GM23338 (cell line): ENCODE measurements at regions not wholly inside any gene's neighbourhood (a gene's known extent, or its start where the extent isn't known, plus 50 kb on each side); places are given as distances from the start of the nearest gene placed in this dataset.

Experiments
- ATAC-seq: fragments of 200-7000 bp; cut with Tn5 transposase; 3 replicates; pipeline ENCODE4 v1.9.1; 2020
- DNase-seq: peaks from one replicate; pipeline ENCODE4 v3.0.0-alpha.2; 2015; ENCODE audit warnings: low spot score
- H2AFZ ChIP-seq: fragments of 200-600 bp; sonication (generic); 2 replicates; pipeline ENCODE4 v1.8.0; 2016; ENCODE audit warnings: antibody characterized with exemption, mild to moderate bottlenecking, moderate library complexity
- H3F3A ChIP-seq: fragments of 200-600 bp; sonication (generic); replicated peaks from 2 replicates; pipeline ENCODE4 v1.8.0; 2017; ENCODE audit warnings: antibody characterized with exemption, mixed run types, low read depth
- H3K27ac ChIP-seq: fragments of 200-600 bp; sonication (generic); 2 replicates; pipeline ENCODE4 v1.6.1; 2016; ENCODE audit warnings: low read depth
- H3K27me3 ChIP-seq: fragments of 200-600 bp; sonication (generic); 2 replicates; pipeline ENCODE4 v1.8.0; 2016; ENCODE audit warnings: mild to moderate bottlenecking, mixed run types, moderate library complexity; ENCODE audit not compliant: insufficient read depth
- H3K36me3 ChIP-seq: fragments of 200-600 bp; sonication (generic); 2 replicates; pipeline ENCODE4 v1.8.0; 2016; ENCODE audit warnings: mild to moderate bottlenecking; ENCODE audit not compliant: insufficient read depth
- H3K4me1 ChIP-seq: fragments of 200-600 bp; sonication (generic); 2 replicates; pipeline ENCODE4 v1.8.0; 2016; ENCODE audit warnings: mild to moderate bottlenecking, moderate library complexity; ENCODE audit not compliant: insufficient read depth
- H3K4me2 ChIP-seq: fragments of 200-600 bp; sonication (generic); 2 replicates; pipeline ENCODE4 v1.7.1; 2017; ENCODE audit warnings: mixed run types
- H3K4me3 ChIP-seq: fragments of 200-600 bp; sonication (generic); 2 replicates; pipeline ENCODE4 v1.6.1; 2016; ENCODE audit warnings: mixed run types
- H3K79me2 ChIP-seq: fragments of 200-600 bp; sonication (generic); replicated peaks from 2 replicates; pipeline ENCODE4 v1.8.0; 2017; ENCODE audit warnings: mild to moderate bottlenecking; ENCODE audit not compliant: insufficient read depth
- H3K9me2 ChIP-seq: fragments of 200-600 bp; sonication (generic); 2 replicates; pipeline ENCODE4 v1.8.0; 2017; ENCODE audit not compliant: insufficient read depth
- H4K20me1 ChIP-seq: fragments of 200-600 bp; sonication (generic); replicated peaks from 2 replicates; pipeline ENCODE4 v1.8.0; 2017; ENCODE audit warnings: mild to moderate bottlenecking; ENCODE audit not compliant: insufficient read depth
- H3K27ac Mint-ChIP-seq: 2 replicates; pipeline ENCODE4 v1.8.0; 2020; ENCODE audit warnings: inconsistent platforms, mild to moderate bottlenecking, moderate library complexity, mixed read lengths
- H3K27me3 Mint-ChIP-seq: 3 replicates; pipeline ENCODE4 v1.8.0; 2022; ENCODE audit warnings: low read depth, mild to moderate bottlenecking, moderate library complexity, mixed read lengths, inconsistent platforms; ENCODE audit not compliant: insufficient read depth, poor library complexity
- H3K36me3 Mint-ChIP-seq: 3 replicates; pipeline ENCODE4 v1.8.0; 2021; ENCODE audit warnings: low read depth, mild to moderate bottlenecking, inconsistent platforms, moderate library complexity, mixed read lengths
- H3K4me1 Mint-ChIP-seq: 3 replicates; pipeline ENCODE4 v1.8.0; 2020; ENCODE audit warnings: mild to moderate bottlenecking, inconsistent platforms, mixed read lengths
- H3K4me3 Mint-ChIP-seq: 3 replicates; pipeline ENCODE4 v1.8.0; 2021; ENCODE audit warnings: moderate library complexity, mild to moderate bottlenecking, inconsistent platforms, mixed read lengths
- H3K9me3 Mint-ChIP-seq: 3 replicates; pipeline ENCODE4 v1.8.0; 2020; ENCODE audit warnings: moderate library complexity, mild to moderate bottlenecking, inconsistent platforms, mixed read lengths
- CREB1 ChIP-seq: fragments of 250-450 bp; sonication (Bioruptor Pico); IDR thresholded peaks from 2 replicates; pipeline ENCODE4 v1.5.0; 2020; ENCODE audit warnings: low read depth, mild to moderate bottlenecking, moderate library complexity
- EZH2phosphoT487 ChIP-seq: fragments of 200-600 bp; sonication (generic); IDR thresholded peaks from one replicate; pipeline ENCODE4 v1.8.1; 2018; ENCODE audit warnings: antibody characterized with exemption; ENCODE audit not compliant: unreplicated experiment
- STAT1 ChIP-seq: IDR thresholded peaks from one replicate; pipeline ENCODE4 v1.6.1; 2016; ENCODE audit warnings: antibody characterized with exemption; ENCODE audit not compliant: unreplicated experiment
- TF ChIP-seq, protein P1 (sequence below): IDR thresholded peaks from 2 replicates; pipeline ENCODE4 v1.6.1; 2016; ENCODE audit warnings: antibody characterized with exemption
- TF ChIP-seq, protein P2 (sequence below), 2 experiments: fragments of 200-600 bp in 1 of 2; sonication (generic) in 1 of 2; conservative IDR thresholded peaks; 2 replicates each; pipeline versions ENCODE4 v1.5.1 to v1.6.1; 2016 to 2017; ENCODE audit warnings: antibody characterized with exemption in 2 of 2, low read depth in 2 of 2, mild to moderate bottlenecking in 2 of 2, moderate library complexity in 1 of 2

DNA sequence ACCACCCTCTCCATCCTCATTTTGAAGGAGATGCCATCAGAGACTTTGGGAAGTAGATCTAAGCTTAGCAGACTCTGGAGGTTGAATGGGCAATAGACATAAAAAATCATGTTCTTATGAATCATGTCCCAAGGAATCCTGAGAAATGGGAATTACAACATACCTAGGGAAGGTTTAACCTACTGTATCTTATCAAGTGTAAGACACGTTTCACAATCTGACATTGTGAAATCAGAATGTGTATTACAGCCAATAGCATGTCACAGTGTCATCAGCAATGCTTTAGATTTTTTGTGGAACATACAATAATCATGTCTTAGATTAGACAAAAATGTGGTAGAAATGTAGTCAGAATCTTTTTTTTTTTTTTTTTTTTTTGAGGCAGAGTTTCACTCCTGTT, 332.4 kb upstream of the TLE3 start:
- no peak overlapping the region for H3K4me3 ChIP-seq
- 0 out of 2 replicates have a peak, but pooled peaks cover 6% of the 10 kb centered on the region for H3K9me2 ChIP-seq
- H3K27me3 ChIP-seq: no peaks in the 10 kb centered on the region
- ATAC-seq (no peak), DNase-seq (no peak)
- H3F3A ChIP-seq: no peaks in the 10 kb centered on the region
- no peak overlapping the region for H3K4me2 ChIP-seq
- no peak overlapping the region for H3K27ac ChIP-seq
- no peak overlapping the region for H2AFZ ChIP-seq
- Mint-ChIP-seq H3K4me3 (no peak overlapping the region), H3K4me1 (peaks cover 15% of the 10 kb centered on the region), H3K9me3 (peaks cover 13% of the 10 kb centered on the region; the same call in 2 of the 3 replicates), H3K27me3 (peaks cover 14% of the 10 kb centered on the region), H3K36me3 (peaks cover 5% of the 10 kb centered on the region; the same call in 1 of the 3 replicates), H3K27ac (no peak overlapping the region)
- no peaks in the 10 kb centered on the region for H3K79me2 ChIP-seq
- no peaks in the 10 kb centered on the region; the same call in 1 of the 2 replicates for H4K20me1 ChIP-seq
- TF ChIP-seq, protein P1, sequence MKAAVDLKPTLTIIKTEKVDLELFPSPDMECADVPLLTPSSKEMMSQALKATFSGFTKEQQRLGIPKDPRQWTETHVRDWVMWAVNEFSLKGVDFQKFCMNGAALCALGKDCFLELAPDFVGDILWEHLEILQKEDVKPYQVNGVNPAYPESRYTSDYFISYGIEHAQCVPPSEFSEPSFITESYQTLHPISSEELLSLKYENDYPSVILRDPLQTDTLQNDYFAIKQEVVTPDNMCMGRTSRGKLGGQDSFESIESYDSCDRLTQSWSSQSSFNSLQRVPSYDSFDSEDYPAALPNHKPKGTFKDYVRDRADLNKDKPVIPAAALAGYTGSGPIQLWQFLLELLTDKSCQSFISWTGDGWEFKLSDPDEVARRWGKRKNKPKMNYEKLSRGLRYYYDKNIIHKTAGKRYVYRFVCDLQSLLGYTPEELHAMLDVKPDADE: no peak
- TF ChIP-seq, protein P2, sequence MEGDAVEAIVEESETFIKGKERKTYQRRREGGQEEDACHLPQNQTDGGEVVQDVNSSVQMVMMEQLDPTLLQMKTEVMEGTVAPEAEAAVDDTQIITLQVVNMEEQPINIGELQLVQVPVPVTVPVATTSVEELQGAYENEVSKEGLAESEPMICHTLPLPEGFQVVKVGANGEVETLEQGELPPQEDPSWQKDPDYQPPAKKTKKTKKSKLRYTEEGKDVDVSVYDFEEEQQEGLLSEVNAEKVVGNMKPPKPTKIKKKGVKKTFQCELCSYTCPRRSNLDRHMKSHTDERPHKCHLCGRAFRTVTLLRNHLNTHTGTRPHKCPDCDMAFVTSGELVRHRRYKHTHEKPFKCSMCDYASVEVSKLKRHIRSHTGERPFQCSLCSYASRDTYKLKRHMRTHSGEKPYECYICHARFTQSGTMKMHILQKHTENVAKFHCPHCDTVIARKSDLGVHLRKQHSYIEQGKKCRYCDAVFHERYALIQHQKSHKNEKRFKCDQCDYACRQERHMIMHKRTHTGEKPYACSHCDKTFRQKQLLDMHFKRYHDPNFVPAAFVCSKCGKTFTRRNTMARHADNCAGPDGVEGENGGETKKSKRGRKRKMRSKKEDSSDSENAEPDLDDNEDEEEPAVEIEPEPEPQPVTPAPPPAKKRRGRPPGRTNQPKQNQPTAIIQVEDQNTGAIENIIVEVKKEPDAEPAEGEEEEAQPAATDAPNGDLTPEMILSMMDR (conservative IDR thresholded peaks at IDR 0.05; ENCODE audit: low read depth in 2 of 2): no peak
- TF ChIP-seq EZH2phosphoT487: no peak
- no peak for TF ChIP-seq CREB1 (CRISPR knock-in tag)
- peaks cover 6% of the 10 kb centered on the region; the same call in 1 of the 2 replicates for H3K4me1 ChIP-seq
- H3K36me3 ChIP-seq: no peaks in the 10 kb centered on the region

DNA sequence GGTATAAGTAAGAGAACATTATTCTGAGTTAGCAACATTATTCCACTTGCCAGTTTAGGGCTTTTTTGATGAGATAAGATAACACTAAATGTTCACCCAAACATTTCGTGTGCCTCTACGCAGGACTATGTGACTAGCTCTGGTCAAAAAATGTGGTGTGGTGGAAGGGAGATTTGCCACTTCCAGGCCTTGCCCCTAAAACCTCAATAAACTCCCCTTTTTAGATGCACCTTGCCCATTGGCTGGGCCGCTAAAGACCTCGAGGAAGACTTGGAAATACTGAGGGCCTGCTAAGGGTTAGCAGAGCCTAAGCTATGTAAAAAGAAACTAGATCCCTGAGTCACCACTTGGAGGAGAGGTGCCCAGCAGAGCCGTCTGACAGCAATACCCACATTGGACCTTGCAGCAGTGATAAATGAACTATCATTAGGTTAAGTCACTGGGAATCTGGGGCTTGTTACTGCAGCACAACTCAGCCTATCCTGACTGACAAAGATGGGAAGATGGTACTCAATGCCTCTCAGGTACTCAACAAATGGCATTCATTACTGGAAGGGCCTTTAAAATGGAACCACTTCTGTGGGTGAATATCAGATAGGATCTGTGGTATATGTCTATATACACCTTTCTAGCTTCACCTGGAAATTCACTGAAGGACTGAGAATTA, 331.5 kb upstream of the TLE3 start:
- Mint-ChIP-seq H3K27me3 (peaks cover 8% of the 10 kb centered on the region), H3K4me1 (peaks cover 7% of the 10 kb centered on the region), H3K9me3 (peaks cover 13% of the 10 kb centered on the region; the same call in 2 of the 3 replicates), H3K36me3 (peaks cover 5% of the 10 kb centered on the region; the same call in 1 of the 3 replicates), H3K4me3 (no peak overlapping the region), H3K27ac (no peak overlapping the region)
- Histone ChIP-seq H3K4me1 (0 out of 2 replicates have a peak, but pooled peaks cover 6% of the 10 kb centered on the region), H3K36me3 (no peaks in the 10 kb centered on the region), H4K20me1 (no peaks in the 10 kb centered on the region; the same call in 1 of the 2 replicates), H3K79me2 (no peaks in the 10 kb centered on the region), H3K4me3 (no peak overlapping the region), H3F3A (no peaks in the 10 kb centered on the region), H3K27ac (no peak overlapping the region), H3K4me2 (no peak overlapping the region), H3K9me2 (0 out of 2 replicates have a peak, but pooled peaks cover 6% of the 10 kb centered on the region), H2AFZ (no peak overlapping the region), H3K27me3 (no peaks in the 10 kb centered on the region)
- DNase-seq (no peak), ATAC-seq (no peak)
- no peak for TF ChIP-seq STAT1
